MM.1S (cell line): ENCODE measurements at regions not wholly inside any gene's neighbourhood (a gene's known extent, or its start where the extent isn't known, plus 50 kb on each side); places are given as distances from the start of the nearest gene placed in this dataset.

Experiments
- DNase-seq: peaks from one replicate; pipeline ENCODE4 v3.0.0-alpha.2; 2015
- H2AFZ ChIP-seq: fragments of 300-600 bp; sonication (generic); 2 replicates; pipeline ENCODE4 v1.6.0; 2016; ENCODE audit warnings: antibody characterized with exemption, low read length
- H3F3A ChIP-seq: fragments of 300-600 bp; sonication (generic); 2 replicates; pipeline ENCODE4 v1.6.1; 2016; ENCODE audit warnings: mild to moderate bottlenecking, antibody characterized with exemption, low read length, moderate library complexity, mixed read lengths; ENCODE audit not compliant: insufficient read depth
- H3K27ac ChIP-seq: fragments of 300-600 bp; sonication (generic); 2 replicates; pipeline ENCODE4 v1.5.1; 2016; ENCODE audit warnings: mild to moderate bottlenecking, low read length
- H3K27me3 ChIP-seq: fragments of 300-600 bp; sonication (generic); replicated peaks from 2 replicates; pipeline ENCODE4 v1.6.0; 2016; ENCODE audit warnings: low read length; ENCODE audit not compliant: insufficient read depth
- H3K36me3 ChIP-seq: fragments of 300-600 bp; sonication (generic); replicated peaks from 2 replicates; pipeline ENCODE4 v1.6.1; 2016; ENCODE audit warnings: mild to moderate bottlenecking, low read length, mixed read lengths; ENCODE audit not compliant: insufficient read depth
- H3K4me1 ChIP-seq: fragments of 300-600 bp; sonication (generic); 2 replicates; pipeline ENCODE4 v1.6.1; 2016; ENCODE audit warnings: low read length, mixed read lengths
- H3K4me2 ChIP-seq: fragments of 300-600 bp; sonication (generic); 2 replicates; pipeline ENCODE4 v1.6.0; 2016; ENCODE audit warnings: low read depth, low read length
- H3K4me3 ChIP-seq: fragments of 300-600 bp; sonication (generic); 2 replicates; pipeline ENCODE4 v1.5.1; 2016; ENCODE audit warnings: low read length, mixed read lengths
- H3K79me2 ChIP-seq: fragments of 300-600 bp; sonication (generic); 2 replicates; pipeline ENCODE4 v1.6.1; 2016; ENCODE audit warnings: mixed run types, low read length, mixed read lengths
- H3K9ac ChIP-seq: fragments of 300-600 bp; sonication (generic); 2 replicates; pipeline ENCODE4 v1.6.1; 2016; ENCODE audit warnings: low read length, mixed read lengths
- H3K9me2 ChIP-seq: fragments of 300-600 bp; sonication (generic); replicated peaks from 2 replicates; pipeline ENCODE4 v1.6.1; 2016; ENCODE audit warnings: mild to moderate bottlenecking, low read length, mixed read lengths; ENCODE audit not compliant: insufficient read depth
- H3K9me3 ChIP-seq: fragments of 300-600 bp; sonication (generic); replicated peaks from 2 replicates; pipeline ENCODE4 v1.6.1; 2016; ENCODE audit warnings: mild to moderate bottlenecking, low read length, mixed read lengths; ENCODE audit not compliant: insufficient read depth
- H4K20me1 ChIP-seq: fragments of 300-600 bp; sonication (generic); 2 replicates; pipeline ENCODE4 v1.6.1; 2016; ENCODE audit warnings: mild to moderate bottlenecking, low read length, moderate library complexity, mixed read lengths; ENCODE audit not compliant: insufficient read depth
- CTCF ChIP-seq: fragments of 300-600 bp; sonication (generic); IDR thresholded peaks from 2 replicates; pipeline ENCODE4 v1.5.1; 2016; ENCODE audit warnings: antibody characterized with exemption, low read length, mixed read lengths
- EZH2 ChIP-seq: fragments of 300-600 bp; sonication (generic); optimal IDR thresholded peaks from 2 replicates; pipeline ENCODE3; 2017; ENCODE audit warnings: low read depth, mild to moderate bottlenecking, antibody characterized with exemption, low read length, mixed read lengths
- EZH2phosphoT487 ChIP-seq: fragments of 300-600 bp; sonication (generic); IDR thresholded peaks from 2 replicates; pipeline ENCODE4 v1.6.1; 2018; ENCODE audit warnings: antibody characterized with exemption, low read length

- no peaks in the 10 kb centered on the region for H4K20me1 ChIP-seq
- H3K9me3 ChIP-seq: no peaks in the 10 kb centered on the region
- no peak for DNase-seq
- no peaks in the 10 kb centered on the region for H3K79me2 ChIP-seq
- no peaks in the 10 kb centered on the region for H3K36me3 ChIP-seq
- H3K4me3 ChIP-seq: no peak overlapping the region
- H3K27me3 ChIP-seq: peaks cover 5% of the 10 kb centered on the region; the same call in 1 of the 2 replicates
- no peaks in the 10 kb centered on the region for H3K4me1 ChIP-seq
- no peak overlapping the region for H3K27ac ChIP-seq
- H3K9me2 ChIP-seq: no peaks in the 10 kb centered on the region
- H2AFZ ChIP-seq: no peak overlapping the region
- TF ChIP-seq CTCF: no peak
- TF ChIP-seq EZH2phosphoT487: no peak
- TF ChIP-seq EZH2: no peak
- H3K9ac ChIP-seq: no peak overlapping the region
- no peak overlapping the region for H3K4me2 ChIP-seq
- no peaks in the 10 kb centered on the region for H3F3A ChIP-seq
Observed at GRCh38 chr6:2502998-2503674, 247.6 kb downstream of the MYLK4 start.

GRCh38 chr6:2502096-2502997, 248.4 kb downstream of the MYLK4 start:
- Histone ChIP-seq H3K9me3 (no peaks in the 10 kb centered on the region), H3K79me2 (no peaks in the 10 kb centered on the region), H3K27me3 (no peaks in the 10 kb centered on the region), H3K9me2 (no peaks in the 10 kb centered on the region), H3K27ac (no peak overlapping the region), H4K20me1 (no peaks in the 10 kb centered on the region), H3K9ac (no peak overlapping the region), H3K4me1 (no peaks in the 10 kb centered on the region), H3K36me3 (no peaks in the 10 kb centered on the region), H3F3A (no peaks in the 10 kb centered on the region), H2AFZ (no peak overlapping the region), H3K4me3 (no peak overlapping the region), H3K4me2 (no peak overlapping the region)
- no peak for DNase-seq
- TF ChIP-seq EZH2phosphoT487: no peak
- TF ChIP-seq CTCF: no peak
- no peak for TF ChIP-seq EZH2

DNA sequence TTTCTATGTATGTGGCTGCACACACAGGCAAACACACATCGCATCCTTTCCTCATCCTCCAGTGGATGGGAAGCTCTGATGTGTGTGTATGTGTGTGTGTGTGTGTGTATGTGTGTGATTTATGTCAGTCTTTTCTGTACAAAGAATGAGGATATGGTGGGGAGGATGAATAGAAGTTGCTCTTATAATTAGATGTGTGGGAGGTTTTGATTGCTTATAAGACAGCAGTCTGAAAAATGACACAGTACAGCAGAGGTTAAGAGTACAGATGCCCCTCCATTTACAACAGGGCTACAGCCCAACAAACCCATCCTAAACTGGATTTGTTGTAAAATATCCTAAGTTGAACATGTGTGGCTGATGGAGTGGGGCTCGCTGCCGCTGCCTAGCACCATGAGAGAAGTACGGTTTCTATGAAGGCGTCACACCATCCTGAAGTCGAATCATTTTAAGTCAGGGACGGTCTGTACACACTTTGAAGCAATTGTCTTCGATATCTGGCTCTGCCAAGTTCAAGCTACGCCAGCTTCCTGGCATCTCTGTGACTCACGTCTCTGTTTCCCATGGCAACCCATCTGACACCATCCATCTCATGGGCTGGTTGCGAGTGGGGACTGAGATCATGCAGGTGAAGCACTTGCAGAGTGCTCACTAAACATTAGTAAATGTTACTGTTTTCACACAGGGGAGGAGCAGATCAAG, 252.6 kb downstream of the MYLK4 start:
- TF ChIP-seq CTCF (no peak), EZH2 (no peak), EZH2phosphoT487 (no peak)
- Histone ChIP-seq H3K27me3 (no peaks in the 10 kb centered on the region), H3K4me1 (no peaks in the 10 kb centered on the region), H3F3A (no peaks in the 10 kb centered on the region), H3K4me3 (no peak overlapping the region), H2AFZ (no peak overlapping the region), H3K9me2 (no peaks in the 10 kb centered on the region), H4K20me1 (no peaks in the 10 kb centered on the region), H3K79me2 (no peaks in the 10 kb centered on the region), H3K27ac (no peak overlapping the region), H3K9ac (no peak overlapping the region), H3K9me3 (no peaks in the 10 kb centered on the region), H3K36me3 (no peaks in the 10 kb centered on the region), H3K4me2 (no peak overlapping the region)
- no peak for DNase-seq
